Upper lobe of left lung (tissue), 4 donors: ENCODE measurements at regions not wholly inside any gene's neighbourhood (a gene's known extent, or its start where the extent isn't known, plus 50 kb on each side); places are given as distances from the start of the nearest gene placed in this dataset.

Experiments used
- CTCF ChIP-seq, 6 experiments: fragments of 450-650 bp in 4 of 6; fragments of 200-600 bp in 2 of 6; sonication (generic) in 2 of 6; IDR thresholded peaks; one replicate each; pipeline ENCODE4 v1.5.1; 2016 to 2019; ENCODE audit warnings: antibody characterized with exemption in 6 of 6
- EP300 ChIP-seq, 4 donors: sonication (generic); formaldehyde crosslinking; IDR thresholded peaks; one replicate each; pipeline ENCODE4 v1.5.1; 2017; ENCODE audit warnings: antibody characterized with exemption in 4 of 4, control low read depth in 2 of 4
- POLR2A ChIP-seq, 4 donors: fragments of 450-650 bp; IDR thresholded peaks; one replicate each; pipeline ENCODE4 v1.5.1; 2016 to 2017; ENCODE audit warnings: antibody characterized with exemption in 4 of 4, mild to moderate bottlenecking in 2 of 4
- POLR2AphosphoS5 ChIP-seq, 2 donors: sonication (generic); formaldehyde crosslinking; IDR thresholded peaks; one replicate each; pipeline ENCODE4 v1.5.1; 2017; ENCODE audit warnings: antibody characterized with exemption in 2 of 2

- TF ChIP-seq CTCF (IDR thresholded peaks at IDR 0.05) = no peak
- TF ChIP-seq POLR2AphosphoS5 (IDR thresholded peaks at IDR 0.05) = no peak
- TF ChIP-seq POLR2A (IDR thresholded peaks at IDR 0.05) = no peak
- no peak for TF ChIP-seq EP300 (IDR thresholded peaks at IDR 0.05)
Observed at GRCh38 chr12:102297412-102297811, 99.8 kb upstream of the PMCH start.
